ENCODE measurements at regions not wholly inside any gene's neighbourhood (a gene's known extent, or its start where the extent isn't known, plus 50 kb on each side); places are given as distances from the start of the nearest gene placed in this dataset.

GRCh38 chr2:67564626-67565025 lies 167.5 kb downstream of the ETAA1 start:
- Mint-ChIP-seq H3K27ac (no peak overlapping the region), H3K9me3 (peaks cover 0 to 13% (median 6%) of the 10 kb centered on the region in 7 donors), H3K4me1 (no peaks in the 10 kb centered on the region), H3K36me3 (no peaks in the 10 kb centered on the region), H3K27me3 (ENCODE audit: low read depth in 3 of 3) (no peaks in the 10 kb centered on the region), H3K4me3 (no peak overlapping the region)
- Histone ChIP-seq H3K27ac (ENCODE audit: low read depth in 1 of 2, low read length in 2 of 2) (no peak overlapping the region), H3K4me3 (replicated peaks in 1 of 3; ENCODE audit: low read depth in 2 of 3, low read length in 3 of 3) (no peak overlapping the region), H4K20me1 (ENCODE audit: insufficient read depth, low read length) (no peaks in the 10 kb centered on the region), H3K9me3 (replicated peaks in 1 of 2; ENCODE audit: control insufficient read depth in 1 of 2, insufficient read depth in 1 of 2, low read length in 2 of 2) (peaks cover 0 to 4% of the 10 kb centered on the region in 2 donors), H3K79me2 (ENCODE audit: insufficient read depth, low read length) (no peaks in the 10 kb centered on the region), H3K27me3 (ENCODE audit: control insufficient read depth in 2 of 2, insufficient read depth in 2 of 2, low read length in 2 of 2) (no peaks in the 10 kb centered on the region), H2AFZ (ENCODE audit: insufficient read depth, low read depth, low read length, poor library complexity, severe bottlenecking) (no peak overlapping the region), H3K4me1 (ENCODE audit: control insufficient read depth in 1 of 2, insufficient read depth in 2 of 2, low read length in 2 of 2) (no peaks in the 10 kb centered on the region), H3K4me2 (replicated peaks; ENCODE audit: extremely low read depth, low read length, poor library complexity, severe bottlenecking) (no peak overlapping the region), H3K9ac (ENCODE audit: insufficient read depth, low read length, poor library complexity, severe bottlenecking) (no peak overlapping the region), H3K36me3 (replicated peaks in 1 of 2; ENCODE audit: control insufficient read depth in 1 of 2, insufficient read depth in 2 of 2, low read length in 2 of 2) (no peaks in the 10 kb centered on the region)
- TF ChIP-seq, protein P1, sequence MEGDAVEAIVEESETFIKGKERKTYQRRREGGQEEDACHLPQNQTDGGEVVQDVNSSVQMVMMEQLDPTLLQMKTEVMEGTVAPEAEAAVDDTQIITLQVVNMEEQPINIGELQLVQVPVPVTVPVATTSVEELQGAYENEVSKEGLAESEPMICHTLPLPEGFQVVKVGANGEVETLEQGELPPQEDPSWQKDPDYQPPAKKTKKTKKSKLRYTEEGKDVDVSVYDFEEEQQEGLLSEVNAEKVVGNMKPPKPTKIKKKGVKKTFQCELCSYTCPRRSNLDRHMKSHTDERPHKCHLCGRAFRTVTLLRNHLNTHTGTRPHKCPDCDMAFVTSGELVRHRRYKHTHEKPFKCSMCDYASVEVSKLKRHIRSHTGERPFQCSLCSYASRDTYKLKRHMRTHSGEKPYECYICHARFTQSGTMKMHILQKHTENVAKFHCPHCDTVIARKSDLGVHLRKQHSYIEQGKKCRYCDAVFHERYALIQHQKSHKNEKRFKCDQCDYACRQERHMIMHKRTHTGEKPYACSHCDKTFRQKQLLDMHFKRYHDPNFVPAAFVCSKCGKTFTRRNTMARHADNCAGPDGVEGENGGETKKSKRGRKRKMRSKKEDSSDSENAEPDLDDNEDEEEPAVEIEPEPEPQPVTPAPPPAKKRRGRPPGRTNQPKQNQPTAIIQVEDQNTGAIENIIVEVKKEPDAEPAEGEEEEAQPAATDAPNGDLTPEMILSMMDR (IDR thresholded peaks at IDR 0.05): no peak
- intact Hi-C loops (cut with micrococcal nuclease): no loop called here
- no peak for DNase-seq
- 75% methylated on average over 2 of the region's 3 CpGs for WGBS (ENCODE audit: insufficient coverage)

- H3K4me3 ChIP-seq (replicated peaks in 1 of 3; ENCODE audit: low read depth in 2 of 3, low read length in 3 of 3): no peak overlapping the region
- Mint-ChIP-seq H3K9me3 (peaks cover 0 to 12% (median 6%) of the 10 kb centered on the region in 7 donors), H3K36me3 (no peaks in the 10 kb centered on the region), H3K4me3 (no peak overlapping the region), H3K27ac (no peak overlapping the region), H3K27me3 (ENCODE audit: low read depth in 3 of 3) (no peaks in the 10 kb centered on the region), H3K4me1 (no peaks in the 10 kb centered on the region)
- no peak for DNase-seq
- no peaks in the 10 kb centered on the region for H4K20me1 ChIP-seq (ENCODE audit: insufficient read depth, low read length)
- H3K9ac ChIP-seq (ENCODE audit: insufficient read depth, low read length, poor library complexity, severe bottlenecking): no peak overlapping the region
- peaks cover 0 to 4% of the 10 kb centered on the region in 2 donors for H3K9me3 ChIP-seq (replicated peaks in 1 of 2; ENCODE audit: control insufficient read depth in 1 of 2, insufficient read depth in 1 of 2, low read length in 2 of 2)
- no peaks in the 10 kb centered on the region for H3K4me1 ChIP-seq (ENCODE audit: control insufficient read depth in 1 of 2, insufficient read depth in 2 of 2, low read length in 2 of 2)
- intact Hi-C loops (cut with micrococcal nuclease): no loop called here
- TF ChIP-seq, protein P1 (IDR thresholded peaks at IDR 0.05): no peak
- no peaks in the 10 kb centered on the region for H3K36me3 ChIP-seq (replicated peaks in 1 of 2; ENCODE audit: control insufficient read depth in 1 of 2, insufficient read depth in 2 of 2, low read length in 2 of 2)
- H3K27me3 ChIP-seq (ENCODE audit: control insufficient read depth in 2 of 2, insufficient read depth in 2 of 2, low read length in 2 of 2): no peaks in the 10 kb centered on the region
- H3K79me2 ChIP-seq (ENCODE audit: insufficient read depth, low read length): no peaks in the 10 kb centered on the region
- no peak overlapping the region for H3K27ac ChIP-seq (ENCODE audit: low read depth in 1 of 2, low read length in 2 of 2)
- H2AFZ ChIP-seq (ENCODE audit: insufficient read depth, low read depth, low read length, poor library complexity, severe bottlenecking): no peak overlapping the region
- H3K4me2 ChIP-seq (replicated peaks; ENCODE audit: extremely low read depth, low read length, poor library complexity, severe bottlenecking): no peak overlapping the region
These were observed 168.1 kb downstream of the ETAA1 start for GRCh38 chr2:67565262-67565661.
